ENCODE measurements at regions not wholly inside any gene's neighbourhood (a gene's known extent, or its start where the extent isn't known, plus 50 kb on each side); places are given as distances from the start of the nearest gene placed in this dataset.

- intact Hi-C loops (cut with DNase I), result no loop called here
- Histone ChIP-seq H3K9me3 (no peaks in the 10 kb centered on the region), H3K27me3 (no peaks in the 10 kb centered on the region), H3K27ac (no peak overlapping the region), H3K4me3 (no peak overlapping the region), H3K36me3 (no peaks in the 10 kb centered on the region), H3K4me1 (no peaks in the 10 kb centered on the region)
- no peak for ATAC-seq
- DNase-seq, result no peak
- TF ChIP-seq POLR2A (IDR thresholded peaks at IDR 0.05) (no peak), CTCF (IDR thresholded peaks at IDR 0.05) (no peak)
- 58 to 63% (median 61%) methylated on average over 9 of the region's 9 CpGs for WGBS, 4 donors
Observed at GRCh38 chr14:83133981-83134645, 1600.5 kb upstream of the SEL1L start.

DNA sequence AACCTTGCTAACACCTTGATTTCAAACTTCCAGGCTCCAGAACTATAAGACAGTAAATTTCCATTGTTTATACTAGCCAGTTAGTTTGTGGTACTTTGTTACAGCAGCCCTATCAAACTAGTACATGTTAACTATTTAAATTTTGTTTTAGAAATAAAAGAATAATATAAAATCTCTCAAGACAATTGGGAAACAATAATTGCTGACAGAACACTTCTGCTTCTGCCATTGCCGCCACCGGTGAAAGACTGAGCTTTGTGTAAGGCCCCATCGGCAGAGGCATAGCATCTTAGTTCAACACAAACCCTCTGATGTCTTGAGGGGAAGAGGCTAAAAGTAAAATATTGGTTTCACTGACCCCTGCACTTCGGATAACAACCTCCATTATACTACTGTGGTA is 1607.1 kb upstream of the SEL1L start:
- intact Hi-C loops (cut with DNase I), result no loop called here
- WGBS, 4 donors, result 85 to 87% (median 86%) methylated on average over 4 of the region's 4 CpGs
- Histone ChIP-seq H3K4me1 (no peaks in the 10 kb centered on the region), H3K9me3 (no peaks in the 10 kb centered on the region), H3K27me3 (no peaks in the 10 kb centered on the region), H3K36me3 (no peaks in the 10 kb centered on the region), H3K27ac (no peak overlapping the region), H3K4me3 (no peak overlapping the region)
- ATAC-seq (no peak), DNase-seq (no peak)
- TF ChIP-seq CTCF (IDR thresholded peaks at IDR 0.05) (no peak), POLR2A (IDR thresholded peaks at IDR 0.05) (no peak)

DNA sequence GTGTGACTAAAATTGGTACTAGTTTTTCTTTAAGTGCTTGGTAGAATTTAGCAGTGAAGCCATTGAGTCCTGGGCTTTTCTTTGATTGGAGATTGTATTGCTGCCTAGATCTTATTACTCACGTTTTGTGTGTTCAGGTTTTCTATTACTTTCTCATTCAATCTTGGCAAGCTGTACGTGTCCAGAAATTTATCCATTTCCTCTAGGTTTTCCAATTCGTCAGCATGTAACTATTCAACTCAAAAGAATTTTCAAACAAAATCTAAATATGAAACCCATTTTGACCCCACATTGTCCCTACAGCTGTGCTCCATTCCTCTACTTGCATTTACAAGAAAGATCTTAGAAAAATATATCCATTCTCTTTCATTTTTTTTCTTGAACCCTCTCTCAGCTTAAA is 1613.4 kb upstream of the SEL1L start:
- WGBS, 4 donors, result 64 to 66% (median 65%) methylated on average over 3 of the region's 3 CpGs
- intact Hi-C loops (cut with DNase I), result no loop called here
- TF ChIP-seq CTCF (IDR thresholded peaks at IDR 0.05) (no peak), POLR2A (IDR thresholded peaks at IDR 0.05) (no peak)

DNA sequence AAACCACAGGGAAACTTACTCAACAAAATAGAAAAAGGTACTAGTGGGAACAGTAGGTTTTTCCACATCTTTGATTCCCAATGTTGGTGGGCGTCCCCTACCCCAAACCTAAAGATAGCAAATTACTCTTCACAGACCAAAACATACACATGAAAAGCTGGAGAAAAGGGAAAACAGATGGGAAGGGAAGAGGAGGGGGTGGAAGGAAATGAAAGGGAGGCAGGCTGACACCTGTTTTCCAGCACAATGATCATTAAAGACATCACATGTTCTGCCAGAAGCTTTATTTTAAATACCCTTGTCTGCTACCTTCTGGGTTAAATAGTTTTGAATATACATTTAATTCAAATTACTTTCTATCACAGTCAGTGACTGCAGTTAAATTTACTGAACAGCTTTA is 1617.9 kb upstream of the SEL1L start:
- no peak for ATAC-seq
- Histone ChIP-seq H3K4me1 (no peaks in the 10 kb centered on the region), H3K4me3 (no peak overlapping the region), H3K27me3 (no peaks in the 10 kb centered on the region), H3K9me3 (no peaks in the 10 kb centered on the region), H3K27ac (no peak overlapping the region), H3K36me3 (no peaks in the 10 kb centered on the region)
- DNase-seq, result no peak
- no peak for TF ChIP-seq POLR2A (IDR thresholded peaks at IDR 0.05)
- TF ChIP-seq CTCF (IDR thresholded peaks at IDR 0.05), result no peak
- 71 to 88% (median 75%) methylated on average over 1 of the region's 1 CpG for WGBS, 4 donors
- intact Hi-C loops (cut with DNase I), result no loop called here

More for the DNA sequence above, 1613.4 kb upstream of the SEL1L start:
- Histone ChIP-seq H3K27ac (no peak overlapping the region), H3K9me3 (no peaks in the 10 kb centered on the region), H3K4me1 (no peaks in the 10 kb centered on the region), H3K4me3 (no peak overlapping the region), H3K27me3 (no peaks in the 10 kb centered on the region), H3K36me3 (no peaks in the 10 kb centered on the region)
- DNase-seq (no peak), ATAC-seq (no peak)
